Dermis microvascular lymphatic vessel endothelial cell (primary cell): ENCODE measurements at regions not wholly inside any gene's neighbourhood (a gene's known extent, or its start where the extent isn't known, plus 50 kb on each side); places are given as distances from the start of the nearest gene placed in this dataset.
"Not testable (repeated sequence)": the region's sequence is repeated elsewhere in the genome, so short reads cannot be mapped to it uniquely, and the experiment has no call there.

ENCODE experiments used
- DNase-seq, 2 donors: peaks; one replicate each; pipeline versions ENCODE4 v3.0.0 to v3.0.0-alpha.2; 2010; ENCODE audit warnings: low read depth in 2 of 2

- no peak for DNase-seq
These were observed 281.0 kb downstream of the ALG10 start for GRCh38 chr12:34303091-34303870.

DNA sequence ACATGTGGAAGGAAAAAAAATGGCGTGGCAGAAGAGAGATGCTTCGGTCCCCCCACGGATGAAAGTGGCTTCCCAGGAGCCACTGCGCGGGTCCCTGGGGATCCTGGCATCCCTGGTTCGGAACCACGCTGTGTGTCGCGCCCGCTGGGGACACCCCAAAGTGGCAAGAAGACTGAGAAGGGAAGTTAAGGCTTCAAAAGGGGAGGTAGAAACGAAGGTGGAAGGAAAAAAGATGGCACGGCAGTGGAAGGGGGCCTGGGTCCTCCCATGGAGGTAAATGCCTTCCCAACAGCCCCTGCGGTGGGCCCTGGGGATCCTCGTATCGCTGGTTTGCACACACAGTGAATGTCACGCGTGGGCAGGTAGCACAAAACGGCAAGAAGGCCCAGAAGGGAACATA lies 281.7 kb downstream of the ALG10 start:
- no peak for DNase-seq

- DNase-seq = no peak
These were observed 282.2 kb downstream of the ALG10 start for GRCh38 chr12:34304546-34304945.

DNA sequence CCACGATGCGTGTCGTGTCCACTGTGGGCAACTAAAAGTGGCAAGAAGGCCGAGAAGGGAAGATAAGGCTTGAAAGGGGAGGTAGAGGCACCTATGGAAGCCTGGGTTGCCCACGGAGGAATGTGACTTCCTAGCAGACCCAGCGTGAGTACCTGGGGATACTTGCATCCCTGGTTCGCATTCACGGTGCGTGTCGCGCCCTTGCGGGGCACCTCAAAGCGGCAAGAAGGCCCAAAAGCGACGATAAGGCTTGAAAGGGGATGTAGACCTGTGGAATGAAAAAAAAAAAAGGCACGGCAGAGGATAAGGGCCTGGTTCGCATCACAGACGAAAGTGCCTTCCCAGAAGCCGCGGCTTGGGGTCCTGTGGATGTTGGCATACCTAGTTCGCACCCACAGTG lies 282.9 kb downstream of the ALG10 start:
- no peak for DNase-seq

DNA sequence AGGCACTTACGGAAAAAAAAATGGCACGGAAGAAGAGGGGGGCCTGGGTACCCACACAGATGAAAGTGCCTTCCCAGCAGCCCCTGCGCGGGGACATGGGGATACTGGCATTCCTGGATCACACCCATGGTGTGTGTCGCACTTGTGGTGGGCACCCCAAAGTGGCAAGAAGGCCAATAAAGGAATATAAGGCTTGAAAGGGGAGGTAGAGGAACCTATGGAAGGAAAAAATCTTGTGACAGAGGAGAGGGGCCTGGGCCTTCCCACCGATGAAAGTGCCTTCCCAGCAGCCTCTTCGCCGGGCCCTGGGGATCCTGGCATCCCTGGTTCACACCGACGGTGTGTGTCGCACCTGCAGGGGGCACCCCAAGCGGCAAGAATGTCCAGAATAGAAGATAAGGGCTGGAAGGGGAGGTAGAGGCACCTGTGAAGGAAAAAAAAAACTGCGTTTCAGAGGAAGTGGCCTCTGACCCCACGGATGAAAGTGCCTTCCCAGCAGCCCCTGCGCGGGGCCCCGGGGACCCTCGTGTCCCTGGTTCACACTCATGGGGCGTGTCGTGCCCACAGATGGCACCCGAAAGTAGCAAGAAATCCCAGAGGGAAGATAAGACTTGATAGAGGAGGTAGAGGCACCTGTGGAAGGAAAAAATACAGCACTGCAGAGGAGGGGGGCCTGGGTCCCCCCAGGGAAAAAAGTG lies 284.0 kb downstream of the ALG10 start:
- DNase-seq = no peak

- not testable (repeated sequence) for DNase-seq
These were observed 287.8 kb downstream of the ALG10 start for GRCh38 chr12:34309806-34310804.

- DNase-seq = no peak
These were observed 289.0 kb downstream of the ALG10 start for GRCh38 chr12:34311337-34311736.

DNA sequence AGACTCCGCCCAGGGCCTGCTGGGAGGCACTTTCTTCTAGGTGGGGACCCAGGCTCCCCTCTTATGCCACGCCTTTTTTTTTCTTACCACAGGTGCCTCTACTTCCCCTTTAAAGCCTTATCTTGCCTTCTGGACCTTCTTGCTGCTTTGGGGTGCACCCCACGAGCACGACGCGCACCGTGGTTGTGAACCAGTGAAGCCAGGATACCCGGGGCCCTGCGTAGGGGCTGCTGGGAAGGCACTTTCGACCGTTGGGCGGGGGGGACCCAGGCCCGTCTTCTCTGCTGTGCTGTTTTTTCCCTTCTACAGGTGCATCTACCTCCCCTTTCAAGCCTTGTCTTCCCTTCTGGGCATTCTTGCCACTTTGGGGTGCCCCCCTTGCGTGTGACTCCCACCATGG lies 305.4 kb downstream of the ALG10 start:
- DNase-seq = no peak

DNA sequence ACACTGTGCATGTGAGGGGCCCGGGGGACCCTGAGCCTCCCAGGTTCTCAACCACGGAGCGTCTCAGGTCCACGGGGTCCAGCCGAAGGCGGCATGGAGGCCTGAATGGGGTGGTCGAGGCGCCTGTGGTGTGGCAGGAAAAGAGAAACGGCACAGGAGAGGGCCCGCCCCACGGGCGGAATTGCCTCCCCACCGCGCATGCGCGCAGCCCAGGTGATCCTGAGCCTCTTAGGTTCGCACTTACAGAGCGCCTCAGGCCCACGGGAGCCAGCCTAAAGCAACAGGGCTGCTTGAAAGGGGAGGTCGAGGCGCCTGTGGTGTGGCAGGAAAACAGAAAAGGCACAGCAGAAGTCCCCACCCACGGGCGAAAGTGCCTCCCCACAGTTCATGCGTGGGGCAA lies 311.0 kb downstream of the ALG10 start:
- DNase-seq = no peak

- DNase-seq = no peak
These were observed 312.2 kb downstream of the ALG10 start for GRCh38 chr12:34334538-34334937.

DNA sequence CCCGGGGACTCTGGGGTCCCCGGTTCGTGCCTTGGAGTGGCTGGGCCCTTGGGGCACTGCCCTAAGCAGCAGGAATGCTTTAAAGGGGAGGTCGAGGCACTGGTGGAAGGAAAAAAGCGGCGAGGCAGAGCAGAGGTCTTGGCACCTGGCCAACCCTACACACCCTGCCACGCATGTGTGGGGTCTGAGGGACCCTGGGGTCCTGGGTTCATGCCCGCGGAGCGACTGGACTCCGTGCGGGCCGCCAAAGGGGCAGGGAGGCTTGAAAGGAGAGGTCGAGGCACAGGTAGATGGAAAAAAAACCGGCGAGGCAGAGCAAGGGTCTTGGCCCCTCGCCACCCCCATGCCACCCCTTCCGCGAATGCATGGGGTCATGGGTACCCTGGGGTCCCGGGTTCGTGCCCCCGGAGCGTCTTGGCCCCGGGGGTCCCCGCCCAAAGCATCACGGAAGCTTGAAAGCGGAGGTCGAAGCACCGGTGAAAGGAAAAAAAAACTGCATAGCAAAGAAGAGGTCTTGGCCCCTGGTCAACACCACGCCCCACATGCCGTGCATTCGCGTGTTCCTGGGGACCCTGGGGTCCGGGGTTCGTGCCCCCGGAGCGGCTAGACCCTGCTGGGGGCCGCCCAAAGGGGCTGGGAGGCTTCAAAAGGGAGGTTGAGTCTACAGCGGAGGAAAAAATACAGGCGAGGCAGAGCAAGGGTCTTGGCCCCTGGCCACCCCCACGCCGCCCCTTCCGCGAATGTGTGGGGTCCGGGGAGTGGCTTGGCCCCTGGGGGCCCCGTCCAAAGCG lies 312.9 kb downstream of the ALG10 start:
- DNase-seq = no peak

- DNase-seq = no peak
These were observed 313.5 kb downstream of the ALG10 start for GRCh38 chr12:34335819-34336262.

DNA sequence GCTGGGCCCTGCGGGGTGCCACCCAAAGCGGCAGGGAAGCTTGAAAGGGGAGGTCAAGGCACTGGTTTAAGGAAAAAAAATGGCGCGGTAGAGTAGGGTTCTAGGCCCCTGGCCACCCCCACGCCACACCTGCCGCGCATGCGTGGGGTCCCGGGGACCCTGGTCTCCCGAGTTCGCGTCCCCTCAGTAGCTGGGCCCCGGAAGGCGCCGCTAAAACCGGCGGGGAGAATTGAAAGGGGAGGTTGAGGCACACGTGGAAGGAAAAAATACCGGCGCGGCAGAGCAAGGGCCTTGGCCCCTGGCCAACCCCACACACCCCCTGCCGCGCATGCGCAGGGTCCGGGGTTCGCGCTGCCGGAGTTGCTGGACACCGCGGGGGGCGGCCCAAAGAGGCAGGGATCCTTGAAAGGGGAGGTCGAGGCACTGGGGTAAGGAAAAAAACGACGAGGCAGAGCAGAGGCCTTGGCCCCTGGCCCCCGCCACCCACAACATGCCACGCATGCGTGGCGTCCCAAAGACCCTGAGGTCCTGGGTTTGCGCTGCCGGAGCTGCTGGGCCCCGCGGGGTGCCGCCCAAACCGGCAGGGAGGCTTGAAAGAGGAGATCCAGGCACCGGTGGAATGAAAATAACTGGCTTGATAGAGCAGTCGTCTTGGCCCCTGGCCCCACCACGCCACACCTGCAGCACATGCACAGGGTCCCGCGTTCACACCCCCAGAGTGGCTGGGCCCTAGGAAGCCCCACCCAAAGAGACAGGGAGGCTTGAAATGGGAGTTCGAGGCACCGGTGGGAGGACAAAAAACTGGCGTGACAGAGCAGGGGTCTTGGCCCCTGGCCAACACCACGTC lies 314.5 kb downstream of the ALG10 start:
- no peak for DNase-seq

- no peak for DNase-seq
These were observed 316.5 kb downstream of the ALG10 start for GRCh38 chr12:34338751-34339150.

- no peak for DNase-seq
These were observed 317.6 kb downstream of the ALG10 start for GRCh38 chr12:34339922-34340321.

DNA sequence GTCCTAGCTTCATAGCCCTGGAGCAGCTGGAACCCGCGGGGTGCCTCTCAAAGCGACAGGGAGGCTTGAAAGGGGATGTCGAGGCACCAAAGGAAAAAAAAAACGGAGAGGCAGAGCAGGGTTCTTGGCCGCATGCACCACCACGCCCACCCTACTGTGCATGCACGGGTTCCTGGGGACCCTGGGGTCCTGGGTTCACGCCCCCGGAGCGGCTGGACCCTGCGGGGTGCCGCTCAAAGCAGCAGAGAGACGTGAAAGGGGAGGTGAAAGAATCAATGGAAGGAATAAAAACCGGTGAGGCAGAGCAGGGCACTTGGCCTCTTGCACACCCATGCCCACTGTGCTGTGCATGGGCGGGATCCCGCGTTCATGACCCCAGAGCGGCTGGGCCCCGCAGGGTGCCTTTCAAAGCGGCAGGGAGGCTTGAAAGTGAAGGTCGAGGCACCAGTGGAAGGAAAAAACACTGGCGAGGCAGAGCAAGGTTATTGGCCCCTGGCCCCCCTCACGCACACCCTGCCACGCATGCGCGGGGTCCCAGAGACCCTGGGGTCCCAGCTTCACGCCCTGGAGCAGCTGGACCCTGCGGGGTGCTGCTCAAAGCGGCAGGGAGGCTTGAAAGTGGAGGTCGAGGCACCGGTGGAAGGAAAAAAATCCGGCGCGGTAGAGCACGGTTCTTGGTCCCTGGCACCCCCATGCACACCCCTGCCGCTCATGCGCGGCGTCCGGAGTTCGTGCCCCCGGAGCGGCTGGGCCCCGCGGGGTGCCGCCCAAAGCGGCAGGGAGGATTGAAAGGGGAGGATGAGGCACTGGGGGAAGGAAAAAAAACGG lies 318.5 kb downstream of the ALG10 start:
- DNase-seq = no peak

DNA sequence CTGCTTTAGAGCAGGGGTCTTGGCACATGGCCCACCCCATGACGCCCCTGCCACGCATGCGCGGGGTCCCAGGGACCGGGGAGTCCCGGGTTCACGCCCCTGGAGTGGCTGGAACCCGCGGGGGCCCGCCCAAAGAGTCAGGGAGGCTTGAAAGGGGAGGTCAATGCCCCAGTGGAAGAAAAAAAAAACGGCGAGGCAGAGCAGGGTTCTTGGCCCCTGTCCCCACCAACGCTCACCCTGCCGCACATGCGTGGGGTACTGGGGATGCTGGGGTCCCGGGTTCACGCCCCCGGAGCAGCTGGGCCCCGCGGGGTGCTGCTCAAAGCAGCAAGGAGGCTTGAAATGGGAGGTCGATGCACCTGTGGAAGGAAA lies 319.1 kb downstream of the ALG10 start:
- no peak for DNase-seq

- no peak for DNase-seq
These were observed 319.8 kb downstream of the ALG10 start for GRCh38 chr12:34342048-34342447.

DNA sequence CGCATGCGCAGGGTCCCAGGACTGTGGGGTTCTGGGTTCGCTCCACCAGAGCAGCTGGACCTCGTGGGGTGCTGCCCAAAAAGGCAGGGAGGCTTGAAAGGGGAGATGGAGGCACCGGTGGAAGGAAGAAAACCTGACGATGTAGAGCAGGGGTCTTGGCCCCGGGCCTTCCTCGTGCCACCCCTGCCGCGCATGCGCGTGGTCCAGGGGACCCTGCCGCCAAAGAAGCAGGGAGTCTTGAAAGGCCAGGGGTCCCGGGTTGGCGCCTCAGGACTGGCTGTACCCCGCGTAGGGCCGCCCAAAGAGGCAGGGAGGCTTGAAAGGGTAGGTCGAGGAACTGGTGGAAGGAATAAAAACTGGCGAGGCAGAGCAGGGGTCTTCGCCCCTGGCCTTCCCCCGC lies 321.0 kb downstream of the ALG10 start:
- no peak for DNase-seq
